A549 (cell line): ENCODE measurements at regions not wholly inside any gene's neighbourhood (a gene's known extent, or its start where the extent isn't known, plus 50 kb on each side); places are given as distances from the start of the nearest gene placed in this dataset.

Source experiments
- ATAC-seq, 2 experiments: fragments of 200-7000 bp in 1 of 2; fragments of >200 bp in 1 of 2; cut with Nextera tagmentation in 1 of 2; cut with Tn5 transposase in 1 of 2; 3 replicates each; pipeline versions ENCODE4 v1.8.0 to v1.9.1; 2018 to 2020; ENCODE audit warnings: mild to moderate bottlenecking in 1 of 2, moderate library complexity in 1 of 2
- CTCF ChIA-PET: fragments of 300-600 bp; sonication (Branson Sonifier 250); formaldehyde crosslinking; extraction: SDS; loops from one replicate; lab custom pipeline; 2021; ENCODE audit warnings: antibody characterized with exemption, inconsistent platforms; lab: Yijun Ruan, JAX
- POLR2A ChIA-PET: fragments of 350-600 bp; formaldehyde crosslinking; extraction: SDS; loops from one replicate; lab custom pipeline; 2021; ENCODE audit warnings: antibody characterized with exemption, inconsistent platforms; lab: Yijun Ruan, JAX
- DNase-seq, 2 experiments: peaks; one replicate each; pipeline versions ENCODE4 v3.0.0 to v3.0.0-alpha.2; 2011 to 2016; ENCODE audit warnings: low read depth in 1 of 2, low spot score in 1 of 2
- FAIRE-seq: peaks from 2 replicates; lab custom pipeline; 2011; peaks lifted over from hg19 to GRCh38; lab: Jason Lieb, UNC
- H3K27ac ChIP-seq, 2 experiments: fragments of >200 bp; sonication (Bioruptor Twin); formaldehyde crosslinking; 3 replicates each; pipeline ENCODE4 v1.5.1; 2016 to 2017
- H3K4me1 ChIP-seq: fragments of >200 bp; sonication (Bioruptor Twin); formaldehyde crosslinking; 3 replicates; pipeline ENCODE4 v1.6.1; 2016
- H3K4me2 ChIP-seq: fragments of >200 bp; sonication (Bioruptor Twin); formaldehyde crosslinking; 3 replicates; pipeline ENCODE4 v1.6.1; 2016
- H3K4me3 ChIP-seq: fragments of >200 bp; sonication (Bioruptor Twin); formaldehyde crosslinking; 3 replicates; pipeline ENCODE4 v1.5.1; 2016
- H3K9me3 ChIP-seq: fragments of >200 bp; sonication (Bioruptor Twin); formaldehyde crosslinking; 3 replicates; pipeline ENCODE4 v1.6.1; 2016
- CHD4 ChIP-seq: fragments of 200-600 bp; sonication (generic); IDR thresholded peaks from 2 replicates; pipeline ENCODE4 v1.6.1; 2016; ENCODE audit warnings: antibody characterized with exemption, mild to moderate bottlenecking, borderline replicate concordance
- CTCF ChIP-seq: fragments of >200 bp; sonication (Bioruptor Twin); formaldehyde crosslinking; IDR thresholded peaks from 3 replicates; pipeline ENCODE4 v1.5.1; 2016
- EHF ChIP-seq: fragments of 250-450 bp; sonication (Bioruptor Pico); IDR thresholded peaks from 2 replicates; pipeline ENCODE4 v1.5.0; 2020; ENCODE audit warnings: mild to moderate bottlenecking
- EHMT2 ChIP-seq: fragments of 200-600 bp; sonication (generic); IDR thresholded peaks from 2 replicates; pipeline ENCODE4 v1.6.1; 2016; ENCODE audit warnings: antibody characterized with exemption, low read depth, mild to moderate bottlenecking, moderate library complexity
- FOSB ChIP-seq: fragments of 250-450 bp; sonication (Bioruptor Pico); IDR thresholded peaks from 2 replicates; pipeline ENCODE4 v1.5.0; 2020; ENCODE audit warnings: mild to moderate bottlenecking, moderate library complexity
- HDAC2 ChIP-seq: fragments of 200-600 bp; sonication (generic); IDR thresholded peaks from 2 replicates; pipeline ENCODE4 v1.6.1; 2016
- HES2 ChIP-seq: fragments of >200 bp; sonication (Bioruptor Twin); formaldehyde crosslinking; IDR thresholded peaks from 2 replicates; pipeline ENCODE4 v1.6.1; 2016
- HEYL ChIP-seq: fragments of 250-450 bp; sonication (Bioruptor Pico); IDR thresholded peaks from 2 replicates; pipeline ENCODE4 v1.8.0; 2021; ENCODE audit warnings: mild to moderate bottlenecking, moderate library complexity
- HMGXB4 ChIP-seq: fragments of 250-450 bp; sonication (Bioruptor Pico); IDR thresholded peaks from 2 replicates; pipeline ENCODE4 v1.5.0; 2021; ENCODE audit warnings: mild to moderate bottlenecking, moderate library complexity, borderline replicate concordance
- HOXB13 ChIP-seq: fragments of 250-450 bp; sonication (Bioruptor Pico); IDR thresholded peaks from 2 replicates; pipeline ENCODE4 v1.5.0; 2020; ENCODE audit warnings: low read depth, mild to moderate bottlenecking, moderate library complexity
- HOXB5 ChIP-seq: fragments of 250-450 bp; sonication (Bioruptor Pico); IDR thresholded peaks from 2 replicates; pipeline ENCODE4 v1.5.0; 2020; ENCODE audit warnings: mild to moderate bottlenecking, moderate library complexity
- JUNB ChIP-seq: fragments of >200 bp; sonication (Bioruptor Twin); formaldehyde crosslinking; IDR thresholded peaks from 2 replicates; pipeline ENCODE4 v1.6.1; 2016
- NPAS2 ChIP-seq: fragments of 250-450 bp; sonication (Bioruptor Pico); IDR thresholded peaks from 2 replicates; pipeline ENCODE4 v1.8.0; 2022; ENCODE audit warnings: mild to moderate bottlenecking, moderate library complexity, borderline replicate concordance
- PHF8 ChIP-seq: fragments of 200-600 bp; sonication (generic); IDR thresholded peaks from 2 replicates; pipeline ENCODE4 v1.6.1; 2016; ENCODE audit warnings: low read depth, mild to moderate bottlenecking, antibody characterized with exemption, moderate library complexity, borderline replicate concordance
- POLR2A ChIP-seq: IDR thresholded peaks from 2 replicates; pipeline ENCODE4 v1.6.1; 2012; ENCODE audit warnings: mild to moderate bottlenecking, low read length
- POLR2AphosphoS2 ChIP-seq: conservative IDR thresholded peaks from 2 replicates; pipeline ENCODE4 v1.6.1; 2012; ENCODE audit warnings: low read length, improper control_type of control experiment, inconsistent platforms
- RARB ChIP-seq: fragments of 250-450 bp; sonication (Bioruptor Pico); IDR thresholded peaks from 2 replicates; pipeline ENCODE4 v1.8.0; 2021; ENCODE audit warnings: mild to moderate bottlenecking, moderate library complexity
- RFX5 ChIP-seq: fragments of 450-650 bp; IDR thresholded peaks from 2 replicates; pipeline ENCODE4 v1.7.1; 2014; ENCODE audit warnings: antibody characterized with exemption, mild to moderate bottlenecking, moderate library complexity
- SMC3 ChIP-seq: fragments of >200 bp; sonication (Bioruptor Twin); formaldehyde crosslinking; IDR thresholded peaks from 3 replicates; pipeline ENCODE4 v1.6.1; 2018; ENCODE audit warnings: inconsistent platforms
- SREBF2 ChIP-seq: fragments of 450-650 bp; IDR thresholded peaks from 2 replicates; pipeline ENCODE4 v1.6.1; 2014; ENCODE audit warnings: mild to moderate bottlenecking, moderate library complexity
- TP53 ChIP-seq: fragments of 250-450 bp; sonication (Bioruptor Pico); IDR thresholded peaks from 2 replicates; pipeline ENCODE4 v1.5.0; 2021; ENCODE audit warnings: mild to moderate bottlenecking, moderate library complexity
- ZFP36 ChIP-seq: fragments of 450-650 bp; IDR thresholded peaks from 2 replicates; pipeline ENCODE4 v1.6.1; 2014; ENCODE audit warnings: borderline replicate concordance; ENCODE audit not compliant: partially characterized antibody
- ZNF302 ChIP-seq: fragments of 250-450 bp; sonication (Bioruptor Pico); IDR thresholded peaks from 2 replicates; pipeline ENCODE4 v1.9.0; 2021; ENCODE audit warnings: inconsistent platforms, mild to moderate bottlenecking, moderate library complexity
- WGBS: methylation state at CpG from one replicate; pipeline ENCODE4 v1.1.6; 2017; ENCODE audit errors: missing lambda C conversion rate; 5-methylcytosine and 5-hydroxymethylcytosine counted together
- TF ChIP-seq, protein P1 (sequence below): fragments of 250-450 bp; sonication (Bioruptor Pico); IDR thresholded peaks from 2 replicates; pipeline ENCODE4 v1.5.0; 2020; ENCODE audit warnings: low read depth, mild to moderate bottlenecking, moderate library complexity
- TF ChIP-seq, protein P2 (sequence below): fragments of 450-650 bp; IDR thresholded peaks from 2 replicates; pipeline ENCODE4 v1.6.1; 2014; ENCODE audit warnings: antibody characterized with exemption

- POLR2A ChIA-PET: no interaction called here
- no peak overlapping the region for H3K4me2 ChIP-seq
- no peaks in the 10 kb centered on the region for H3K9me3 ChIP-seq
- DNase-seq: no peak
- no peaks in the 10 kb centered on the region for H3K4me1 ChIP-seq
- ATAC-seq: no peak
- CTCF ChIA-PET: no interaction called here
- TF ChIP-seq EHF (CRISPR knock-in tag) (no peak), PHF8 (no peak), JUNB (no peak), CHD4 (no peak), EHMT2 (no peak), FOSB (CRISPR knock-in tag) (no peak), SMC3 (no peak), RARB (no peak), ZFP36 (no peak), POLR2AphosphoS2 (no peak)
- TF ChIP-seq, protein P1, sequence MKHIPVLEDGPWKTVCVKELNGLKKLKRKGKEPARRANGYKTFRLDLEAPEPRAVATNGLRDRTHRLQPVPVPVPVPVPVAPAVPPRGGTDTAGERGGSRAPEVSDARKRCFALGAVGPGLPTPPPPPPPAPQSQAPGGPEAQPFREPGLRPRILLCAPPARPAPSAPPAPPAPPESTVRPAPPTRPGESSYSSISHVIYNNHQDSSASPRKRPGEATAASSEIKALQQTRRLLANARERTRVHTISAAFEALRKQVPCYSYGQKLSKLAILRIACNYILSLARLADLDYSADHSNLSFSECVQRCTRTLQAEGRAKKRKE (CRISPR knock-in tag): no peak
- FAIRE-seq: no peak
- no peak overlapping the region for H3K27ac ChIP-seq
- 62% methylated on average over 3 of the region's 3 CpGs for WGBS
- no peak overlapping the region for H3K4me3 ChIP-seq
Measured at GRCh38 chr3:76456322-76456721, 583.6 kb upstream of the ROBO2 start.

GRCh38 chr3:76463501-76463900, 576.4 kb upstream of the ROBO2 start:
- Histone ChIP-seq H3K9me3 (no peaks in the 10 kb centered on the region), H3K4me1 (no peaks in the 10 kb centered on the region), H3K4me2 (no peak overlapping the region), H3K27ac (no peak overlapping the region), H3K4me3 (no peak overlapping the region)
- POLR2A ChIA-PET: no interaction called here
- TF ChIP-seq TP53 (CRISPR knock-in tag) (no peak), HOXB13 (no peak), HOXB5 (no peak), RFX5 (no peak), HEYL (no peak), PHF8 (no peak), HMGXB4 (CRISPR knock-in tag) (no peak), HDAC2 (no peak), HES2 (no peak), SREBF2 (no peak), ZFP36 (no peak), NPAS2 (CRISPR knock-in tag) (no peak), POLR2A (no peak), ZNF302 (CRISPR knock-in tag) (no peak), EHF (CRISPR knock-in tag) (no peak), CTCF (no peak)
- TF ChIP-seq, protein P2, sequence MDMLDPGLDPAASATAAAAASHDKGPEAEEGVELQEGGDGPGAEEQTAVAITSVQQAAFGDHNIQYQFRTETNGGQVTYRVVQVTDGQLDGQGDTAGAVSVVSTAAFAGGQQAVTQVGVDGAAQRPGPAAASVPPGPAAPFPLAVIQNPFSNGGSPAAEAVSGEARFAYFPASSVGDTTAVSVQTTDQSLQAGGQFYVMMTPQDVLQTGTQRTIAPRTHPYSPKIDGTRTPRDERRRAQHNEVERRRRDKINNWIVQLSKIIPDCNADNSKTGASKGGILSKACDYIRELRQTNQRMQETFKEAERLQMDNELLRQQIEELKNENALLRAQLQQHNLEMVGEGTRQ: no peak
- FAIRE-seq (no peak), ATAC-seq (no peak), DNase-seq (no peak)
- 11% methylated on average over 4 of the region's 4 CpGs for WGBS
- CTCF ChIA-PET: no interaction called here
